HEK293T (cell line): ENCODE measurements at regions not wholly inside any gene's neighbourhood (a gene's known extent, or its start where the extent isn't known, plus 50 kb on each side); places are given as distances from the start of the nearest gene placed in this dataset.

Experiments
- ARNT ChIP-seq: fragments of 450-650 bp; IDR thresholded peaks from 2 replicates; pipeline ENCODE4 v1.6.1; 2017; ENCODE audit warnings: mild to moderate bottlenecking
- BHLHE40 ChIP-seq: fragments of 450-650 bp; IDR thresholded peaks from 2 replicates; pipeline ENCODE4 v1.6.1; 2016; ENCODE audit warnings: mild to moderate bottlenecking, moderate library complexity, borderline replicate concordance
- CTBP1 ChIP-seq: fragments of 450-650 bp; IDR thresholded peaks from 2 replicates; pipeline ENCODE4 v1.6.1; 2016; ENCODE audit warnings: borderline replicate concordance
- ELF4 ChIP-seq: fragments of 450-650 bp; IDR thresholded peaks from 2 replicates; pipeline ENCODE4 v1.6.1; 2017; ENCODE audit warnings: antibody characterized with exemption
- FOXK2 ChIP-seq: fragments of 450-650 bp; IDR thresholded peaks from 2 replicates; pipeline ENCODE4 v1.6.1; 2016; ENCODE audit warnings: mild to moderate bottlenecking
- FOXM1 ChIP-seq: fragments of 450-650 bp; IDR thresholded peaks from 2 replicates; pipeline ENCODE4 v1.6.1; 2017; ENCODE audit warnings: mild to moderate bottlenecking, borderline replicate concordance
- NFRKB ChIP-seq: fragments of 450-650 bp; IDR thresholded peaks from 2 replicates; pipeline ENCODE4 v1.6.1; 2016; ENCODE audit warnings: mild to moderate bottlenecking, moderate library complexity
- SP1 ChIP-seq: fragments of 450-650 bp; IDR thresholded peaks from 2 replicates; pipeline ENCODE4 v1.6.1; 2017
- SUZ12 ChIP-seq: fragments of 450-650 bp; IDR thresholded peaks from 2 replicates; pipeline ENCODE4 v1.6.1; 2016; ENCODE audit warnings: mild to moderate bottlenecking
- TARDBP ChIP-seq: fragments of 450-650 bp; IDR thresholded peaks from 2 replicates; pipeline ENCODE4 v1.6.1; 2016
- ZNF384 ChIP-seq: fragments of 450-650 bp; IDR thresholded peaks from 2 replicates; pipeline ENCODE4 v1.6.1; 2016
- TF ChIP-seq, protein P1 (sequence below): fragments of 450-650 bp; IDR thresholded peaks from 2 replicates; pipeline ENCODE4 v1.6.1; 2016

DNA sequence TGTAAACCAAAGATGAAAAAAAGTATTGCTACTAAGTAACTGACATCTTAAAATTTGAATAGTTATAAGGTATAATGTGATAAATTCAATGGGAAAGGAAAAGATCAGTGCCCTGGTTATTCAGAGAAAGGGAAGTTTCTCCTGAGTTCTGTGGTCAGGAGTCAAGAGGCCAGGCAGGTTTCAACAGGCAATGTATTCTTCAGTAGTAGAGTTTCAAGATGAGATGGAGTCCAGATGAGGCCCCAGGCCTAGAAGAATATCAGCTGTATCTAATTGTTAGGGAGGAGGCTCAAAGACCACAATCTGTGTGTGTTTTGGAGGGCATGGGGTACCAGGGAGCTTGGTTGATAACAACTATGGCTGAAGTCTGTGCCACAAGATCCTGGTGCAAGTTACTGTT, 101.4 kb upstream of the DLX6 start:
- no peak for TF ChIP-seq ELF4
- no peak for TF ChIP-seq BHLHE40
- no peak for TF ChIP-seq FOXM1
- TF ChIP-seq FOXK2: no peak
- TF ChIP-seq NFRKB: no peak
- TF ChIP-seq TARDBP: no peak
- TF ChIP-seq CTBP1: no peak
- no peak for TF ChIP-seq ZNF384
- no peak for TF ChIP-seq ARNT
- TF ChIP-seq SUZ12: no peak
- TF ChIP-seq SP1: no peak
- TF ChIP-seq, protein P1, sequence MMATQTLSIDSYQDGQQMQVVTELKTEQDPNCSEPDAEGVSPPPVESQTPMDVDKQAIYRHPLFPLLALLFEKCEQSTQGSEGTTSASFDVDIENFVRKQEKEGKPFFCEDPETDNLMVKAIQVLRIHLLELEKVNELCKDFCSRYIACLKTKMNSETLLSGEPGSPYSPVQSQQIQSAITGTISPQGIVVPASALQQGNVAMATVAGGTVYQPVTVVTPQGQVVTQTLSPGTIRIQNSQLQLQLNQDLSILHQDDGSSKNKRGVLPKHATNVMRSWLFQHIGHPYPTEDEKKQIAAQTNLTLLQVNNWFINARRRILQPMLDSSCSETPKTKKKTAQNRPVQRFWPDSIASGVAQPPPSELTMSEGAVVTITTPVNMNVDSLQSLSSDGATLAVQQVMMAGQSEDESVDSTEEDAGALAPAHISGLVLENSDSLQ: no peak
